WERI-Rb-1 (cell line): ENCODE measurements at regions not wholly inside any gene's neighbourhood (a gene's known extent, or its start where the extent isn't known, plus 50 kb on each side); places are given as distances from the start of the nearest gene placed in this dataset.

Source experiments
- DNase-seq: peaks from one replicate; pipeline ENCODE4 v3.0.0-alpha.2; 2020
- H3K27ac ChIP-seq: fragments of 250-450 bp; sonication (Bioruptor Pico); 2 replicates; pipeline ENCODE4 v1.5.1; 2020; ENCODE audit warnings: mild to moderate bottlenecking, moderate library complexity
- H3K27me3 ChIP-seq: fragments of 250-450 bp; sonication (Bioruptor Pico); 2 replicates; pipeline ENCODE4 v1.5.1; 2021; ENCODE audit warnings: mild to moderate bottlenecking, low read depth, moderate library complexity; ENCODE audit not compliant: insufficient read depth, severe bottlenecking
- H3K36me3 ChIP-seq: fragments of 250-450 bp; sonication (Bioruptor Pico); 2 replicates; pipeline ENCODE4 v1.5.1; 2020; ENCODE audit warnings: mild to moderate bottlenecking, moderate library complexity
- H3K4me3 ChIP-seq: 2 replicates; pipeline ENCODE4 v1.5.1; 2011; ENCODE audit warnings: low read depth, mild to moderate bottlenecking, control low read depth, low read length
- H3K9me3 ChIP-seq: fragments of 250-450 bp; sonication (Bioruptor Pico); 2 replicates; pipeline ENCODE4 v1.5.1; 2021; ENCODE audit warnings: mild to moderate bottlenecking, moderate library complexity; ENCODE audit not compliant: severe bottlenecking
- CTCF ChIP-seq: IDR thresholded peaks from 2 replicates; pipeline ENCODE4 v1.5.1; 2011; ENCODE audit warnings: low read depth, mild to moderate bottlenecking, control low read depth, inconsistent platforms, low read length

- no peak overlapping the region for H3K4me3 ChIP-seq
Measured at GRCh38 chr6:165986914-165987482, 180.7 kb downstream of the TBXT start.

GRCh38 chr6:165986311-165986913 is 181.2 kb downstream of the TBXT start:
- Histone ChIP-seq H3K9me3 (no peaks in the 10 kb centered on the region), H3K36me3 (no peaks in the 10 kb centered on the region), H3K27ac (no peak overlapping the region), H3K4me3 (no peak overlapping the region), H3K27me3 (peaks cover 93% of the 10 kb centered on the region)
- DNase-seq = no peak
- TF ChIP-seq CTCF = no peak

More at GRCh38 chr6:165986914-165987482, 180.7 kb downstream of the TBXT start:
- Histone ChIP-seq H3K9me3 (no peaks in the 10 kb centered on the region), H3K36me3 (no peaks in the 10 kb centered on the region), H3K27ac (no peak overlapping the region), H3K27me3 (peaks cover 93% of the 10 kb centered on the region)
- no peak for TF ChIP-seq CTCF
- no peak for DNase-seq

- H3K27me3 ChIP-seq = peaks cover 93% of the 10 kb centered on the region
- H3K27ac ChIP-seq = no peak overlapping the region
- no peak for DNase-seq
- H3K9me3 ChIP-seq = no peaks in the 10 kb centered on the region
- no peaks in the 10 kb centered on the region for H3K36me3 ChIP-seq
- no peak for TF ChIP-seq CTCF
- H3K4me3 ChIP-seq = no peak overlapping the region
Measured at GRCh38 chr6:165985806-165986299, 181.8 kb downstream of the TBXT start.

GRCh38 chr6:165985281-165985805 is 182.3 kb downstream of the TBXT start:
- Histone ChIP-seq H3K27ac (no peak overlapping the region), H3K9me3 (no peaks in the 10 kb centered on the region), H3K27me3 (peaks cover 93% of the 10 kb centered on the region), H3K36me3 (no peaks in the 10 kb centered on the region), H3K4me3 (no peak overlapping the region)
- DNase-seq = no peak
- no peak for TF ChIP-seq CTCF

GRCh38 chr6:165984729-165985275 is 182.8 kb downstream of the TBXT start:
- no peak for TF ChIP-seq CTCF
- Histone ChIP-seq H3K27ac (no peak overlapping the region), H3K4me3 (no peak overlapping the region), H3K36me3 (no peaks in the 10 kb centered on the region), H3K9me3 (no peaks in the 10 kb centered on the region), H3K27me3 (peaks cover 88% of the 10 kb centered on the region)
- DNase-seq = no peak
